Stimulated activated effector memory CD8-positive, alpha-beta T cell treated with anti-CD3 and anti-CD28 coated beads, Interleukin-12 subunit alpha, Interleukin-12 subunit beta, amount 100 ng/mL, for 72 hours (primary cell): ENCODE measurements at regions not wholly inside any gene's neighbourhood (a gene's known extent, or its start where the extent isn't known, plus 50 kb on each side); places are given as distances from the start of the nearest gene placed in this dataset.
"Not testable (repeated sequence)": the region's sequence is repeated elsewhere in the genome, so short reads cannot be mapped to it uniquely, and the experiment has no call there.

Experiments
- ATAC-seq: fragments of 150-1000 bp; cut with Tn5 transposase; 2 replicates; pipeline ENCODE4 v1.10.0; 2021
- DNase-seq, 2 donors: peaks; one replicate each; pipeline ENCODE4 v3.0.0; 2021 to 2022; ENCODE audit warnings: low spot score in 2 of 2
- H3K27ac Mint-ChIP-seq: one replicate; pipeline ENCODE4 v1.8.0; 2022; ENCODE audit warnings: mild to moderate bottlenecking, mixed read lengths
- H3K36me3 Mint-ChIP-seq: one replicate; pipeline ENCODE4 v1.8.0; 2022; ENCODE audit warnings: mild to moderate bottlenecking, mixed read lengths
- H3K4me1 Mint-ChIP-seq: one replicate; pipeline ENCODE4 v1.8.0; 2022; ENCODE audit warnings: mixed read lengths
- H3K4me3 Mint-ChIP-seq: one replicate; pipeline ENCODE4 v1.8.0; 2022; ENCODE audit warnings: mild to moderate bottlenecking, mixed read lengths
- H3K9me3 Mint-ChIP-seq: one replicate; pipeline ENCODE4 v1.8.0; 2022; ENCODE audit warnings: mixed read lengths

GRCh38 chr2:109976319-109976718 is 77.8 kb downstream of the LIMS3 start:
- H3K27ac Mint-ChIP-seq, H3K9me3 Mint-ChIP-seq, H3K4me3 Mint-ChIP-seq, H3K4me1 Mint-ChIP-seq, H3K36me3 Mint-ChIP-seq: not testable (repeated sequence)
- DNase-seq (peak in 1 of 2 donors; percentile 36), ATAC-seq (peak; percentile 45)

- H3K36me3 Mint-ChIP-seq, DNase-seq, H3K4me3 Mint-ChIP-seq, H3K27ac Mint-ChIP-seq, H3K4me1 Mint-ChIP-seq, H3K9me3 Mint-ChIP-seq: not testable (repeated sequence)
- peak; percentile 41 for ATAC-seq
These were observed 82.3 kb downstream of the LIMS3 start for GRCh38 chr2:109980754-109981153.

GRCh38 chr2:109986389-109987088 is 88.1 kb downstream of the LIMS3 start:
- H3K27ac Mint-ChIP-seq, H3K36me3 Mint-ChIP-seq, H3K9me3 Mint-ChIP-seq, H3K4me1 Mint-ChIP-seq, H3K4me3 Mint-ChIP-seq, DNase-seq: not testable (repeated sequence)
- peak; percentile 44 for ATAC-seq

GRCh38 chr2:109987089-109987420 is 88.6 kb downstream of the LIMS3 start:
- not testable (repeated sequence) for DNase-seq, H3K4me3 Mint-ChIP-seq, H3K27ac Mint-ChIP-seq, H3K4me1 Mint-ChIP-seq, H3K9me3 Mint-ChIP-seq, H3K36me3 Mint-ChIP-seq, ATAC-seq

GRCh38 chr2:109987458-109988345 is 89.2 kb downstream of the LIMS3 start:
- ATAC-seq, result peak; percentile 85
- H3K36me3 Mint-ChIP-seq, H3K27ac Mint-ChIP-seq, H3K9me3 Mint-ChIP-seq, DNase-seq, H3K4me3 Mint-ChIP-seq, H3K4me1 Mint-ChIP-seq: not testable (repeated sequence)

GRCh38 chr2:109999395-109999794 is 100.9 kb downstream of the LIMS3 start:
- not testable (repeated sequence) for H3K4me1 Mint-ChIP-seq, H3K27ac Mint-ChIP-seq, ATAC-seq, H3K9me3 Mint-ChIP-seq, H3K36me3 Mint-ChIP-seq, H3K4me3 Mint-ChIP-seq, DNase-seq

- H3K4me1 Mint-ChIP-seq, DNase-seq, H3K9me3 Mint-ChIP-seq, H3K4me3 Mint-ChIP-seq, ATAC-seq, H3K27ac Mint-ChIP-seq, H3K36me3 Mint-ChIP-seq: not testable (repeated sequence)
These were observed 104.0 kb downstream of the LIMS3 start for GRCh38 chr2:110002502-110002901.

GRCh38 chr2:110013388-110013787 is 102.2 kb downstream of the MALL start:
- H3K27ac Mint-ChIP-seq, H3K4me3 Mint-ChIP-seq, DNase-seq, H3K9me3 Mint-ChIP-seq, H3K36me3 Mint-ChIP-seq, H3K4me1 Mint-ChIP-seq, ATAC-seq: not testable (repeated sequence)

- not testable (repeated sequence) for H3K9me3 Mint-ChIP-seq, ATAC-seq, H3K4me1 Mint-ChIP-seq, H3K36me3 Mint-ChIP-seq, H3K4me3 Mint-ChIP-seq, DNase-seq, H3K27ac Mint-ChIP-seq
These were observed 99.1 kb downstream of the MALL start for GRCh38 chr2:110016381-110017092.

- H3K4me1 Mint-ChIP-seq, H3K36me3 Mint-ChIP-seq, DNase-seq, H3K27ac Mint-ChIP-seq, H3K9me3 Mint-ChIP-seq, ATAC-seq, H3K4me3 Mint-ChIP-seq: not testable (repeated sequence)
These were observed 95.4 kb downstream of the MALL start for GRCh38 chr2:110020269-110020668.

- not testable (repeated sequence) for H3K36me3 Mint-ChIP-seq, DNase-seq, H3K27ac Mint-ChIP-seq, H3K4me3 Mint-ChIP-seq, H3K4me1 Mint-ChIP-seq, ATAC-seq, H3K9me3 Mint-ChIP-seq
These were observed 93.3 kb downstream of the MALL start for GRCh38 chr2:110022278-110022677.

GRCh38 chr2:110026126-110026785 is 89.4 kb downstream of the MALL start:
- not testable (repeated sequence) for H3K4me3 Mint-ChIP-seq, H3K36me3 Mint-ChIP-seq, DNase-seq, H3K9me3 Mint-ChIP-seq, H3K27ac Mint-ChIP-seq, H3K4me1 Mint-ChIP-seq, ATAC-seq

GRCh38 chr2:110028411-110028810 is 87.2 kb downstream of the MALL start:
- H3K36me3 Mint-ChIP-seq, H3K9me3 Mint-ChIP-seq, H3K4me1 Mint-ChIP-seq, H3K27ac Mint-ChIP-seq, ATAC-seq, DNase-seq, H3K4me3 Mint-ChIP-seq: not testable (repeated sequence)

GRCh38 chr2:110030894-110031293 is 84.7 kb downstream of the MALL start:
- not testable (repeated sequence) for H3K36me3 Mint-ChIP-seq, H3K4me3 Mint-ChIP-seq, H3K4me1 Mint-ChIP-seq, H3K27ac Mint-ChIP-seq, ATAC-seq, DNase-seq, H3K9me3 Mint-ChIP-seq

- not testable (repeated sequence) for H3K4me1 Mint-ChIP-seq, H3K27ac Mint-ChIP-seq, H3K4me3 Mint-ChIP-seq, DNase-seq, H3K9me3 Mint-ChIP-seq, H3K36me3 Mint-ChIP-seq, ATAC-seq
These were observed 83.8 kb downstream of the MALL start for GRCh38 chr2:110031722-110032327.
